Rectal smooth muscle tissue (tissue), 1 donor: ENCODE measurements at regions not wholly inside any gene's neighbourhood (a gene's known extent, or its start where the extent isn't known, plus 50 kb on each side); places are given as distances from the start of the nearest gene placed in this dataset.

ENCODE experiments used
- H3K27ac ChIP-seq: one replicate; pipeline ENCODE4 v1.7.0; 2013; ENCODE audit warnings: low read depth, low read length, inconsistent platforms
- H3K27me3 ChIP-seq: one replicate; pipeline ENCODE4 v1.7.0; 2013; ENCODE audit warnings: low read length; ENCODE audit not compliant: control insufficient read depth, insufficient read depth
- H3K36me3 ChIP-seq: one replicate; pipeline ENCODE4 v1.7.0; 2013; ENCODE audit warnings: low read length; ENCODE audit not compliant: control insufficient read depth, insufficient read depth
- H3K4me1 ChIP-seq: one replicate; pipeline ENCODE4 v1.7.0; 2013; ENCODE audit warnings: low read length; ENCODE audit not compliant: control insufficient read depth, insufficient read depth
- H3K4me3 ChIP-seq: one replicate; pipeline ENCODE4 v1.7.0; 2013; ENCODE audit warnings: low read length
- H3K9ac ChIP-seq: one replicate; pipeline ENCODE4 v1.7.0; 2013; ENCODE audit warnings: low read length

GRCh38 chr2:35803126-35803525 lies 552.5 kb upstream of the CRIM1 start:
- H3K36me3 ChIP-seq, result no peaks in the 10 kb centered on the region
- H3K9ac ChIP-seq, result no peak overlapping the region
- H3K27me3 ChIP-seq, result no peaks in the 10 kb centered on the region
- no peak overlapping the region for H3K4me3 ChIP-seq
- H3K27ac ChIP-seq, result no peak overlapping the region
- H3K4me1 ChIP-seq, result no peaks in the 10 kb centered on the region

GRCh38 chr2:35794796-35795450 lies 560.7 kb upstream of the CRIM1 start:
- no peaks in the 10 kb centered on the region for H3K27me3 ChIP-seq
- no peak overlapping the region for H3K4me3 ChIP-seq
- H3K27ac ChIP-seq, result no peak overlapping the region
- no peaks in the 10 kb centered on the region for H3K4me1 ChIP-seq
- no peaks in the 10 kb centered on the region for H3K36me3 ChIP-seq
- no peak overlapping the region for H3K9ac ChIP-seq

- Histone ChIP-seq H3K36me3 (no peaks in the 10 kb centered on the region), H3K27me3 (no peaks in the 10 kb centered on the region), H3K9ac (no peak overlapping the region), H3K27ac (no peak overlapping the region), H3K4me1 (no peaks in the 10 kb centered on the region), H3K4me3 (no peak overlapping the region)
These were observed 565.3 kb upstream of the CRIM1 start for GRCh38 chr2:35790292-35790691.

DNA sequence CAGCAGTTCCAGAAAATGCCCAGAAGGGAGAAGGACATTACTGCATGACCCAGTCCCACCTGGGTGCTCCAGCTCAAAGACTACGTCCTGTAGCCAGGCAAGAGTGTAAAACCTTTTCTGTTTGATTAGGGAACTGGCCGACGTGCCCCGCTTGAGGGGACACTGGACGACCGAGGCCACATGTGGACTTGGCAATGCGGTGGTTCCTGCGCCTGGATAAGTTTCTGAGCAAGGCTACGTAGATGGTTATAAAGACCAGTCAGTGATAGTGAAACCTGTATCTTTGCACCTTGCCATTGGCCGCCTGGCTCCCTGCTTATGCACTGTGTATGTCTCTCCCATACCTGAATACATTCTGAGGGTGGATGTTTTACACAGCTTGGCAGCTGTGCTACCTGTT lies 567.0 kb upstream of the CRIM1 start:
- Histone ChIP-seq H3K27me3 (no peaks in the 10 kb centered on the region), H3K4me1 (no peaks in the 10 kb centered on the region), H3K27ac (no peak overlapping the region), H3K4me3 (no peak overlapping the region), H3K36me3 (no peaks in the 10 kb centered on the region), H3K9ac (no peak overlapping the region)

DNA sequence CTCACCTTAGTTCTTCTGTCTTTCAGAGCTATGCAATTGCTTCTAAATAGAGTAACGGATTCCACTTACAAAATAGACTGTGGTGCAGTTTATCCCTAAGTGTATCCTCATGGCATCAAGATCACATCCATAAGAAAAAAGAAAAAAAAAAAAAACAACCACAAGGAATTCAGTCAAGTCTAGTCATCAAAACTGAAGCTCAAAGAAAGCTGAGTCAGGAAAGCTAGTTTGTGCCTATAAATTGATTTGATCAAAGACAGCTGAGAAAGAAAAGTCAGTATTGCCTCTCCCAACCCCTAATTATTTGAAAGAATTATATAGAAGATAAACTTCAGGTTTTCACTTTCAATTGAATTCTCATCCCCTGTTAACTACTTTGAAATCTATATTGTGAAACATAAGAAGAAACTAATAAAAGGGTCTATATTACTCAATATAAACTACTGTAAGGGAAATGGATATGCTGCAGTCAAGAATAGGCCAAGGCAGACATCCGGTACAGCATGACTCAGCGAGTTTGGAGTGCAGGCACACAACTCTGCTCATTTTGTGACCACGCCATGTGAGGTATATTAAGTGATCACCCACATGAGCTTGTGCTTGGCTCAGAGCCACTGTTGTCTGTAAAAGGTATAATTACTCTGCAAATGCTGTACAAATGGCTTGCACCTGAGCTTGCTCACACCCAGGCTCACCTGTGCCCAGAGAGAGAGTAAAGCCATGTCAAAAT lies 568.1 kb upstream of the CRIM1 start:
- H3K27me3 ChIP-seq, result no peaks in the 10 kb centered on the region
- no peaks in the 10 kb centered on the region for H3K36me3 ChIP-seq
- no peak overlapping the region for H3K27ac ChIP-seq
- no peak overlapping the region for H3K9ac ChIP-seq
- H3K4me1 ChIP-seq, result no peaks in the 10 kb centered on the region
- H3K4me3 ChIP-seq, result no peak overlapping the region

GRCh38 chr2:35785564-35785963 lies 570.0 kb upstream of the CRIM1 start:
- H3K36me3 ChIP-seq, result no peaks in the 10 kb centered on the region
- no peaks in the 10 kb centered on the region for H3K27me3 ChIP-seq
- H3K4me3 ChIP-seq, result no peak overlapping the region
- H3K27ac ChIP-seq, result no peak overlapping the region
- no peak overlapping the region for H3K9ac ChIP-seq
- no peaks in the 10 kb centered on the region for H3K4me1 ChIP-seq

GRCh38 chr2:35784777-35785176 lies 570.8 kb upstream of the CRIM1 start:
- Histone ChIP-seq H3K4me1 (no peaks in the 10 kb centered on the region), H3K36me3 (no peaks in the 10 kb centered on the region), H3K9ac (no peak overlapping the region), H3K4me3 (no peak overlapping the region), H3K27me3 (no peaks in the 10 kb centered on the region), H3K27ac (no peak overlapping the region)

GRCh38 chr2:35783723-35784122 lies 571.9 kb upstream of the CRIM1 start:
- H3K27ac ChIP-seq, result no peak overlapping the region
- H3K9ac ChIP-seq, result no peak overlapping the region
- H3K27me3 ChIP-seq, result no peaks in the 10 kb centered on the region
- H3K36me3 ChIP-seq, result no peaks in the 10 kb centered on the region
- no peaks in the 10 kb centered on the region for H3K4me1 ChIP-seq
- H3K4me3 ChIP-seq, result no peak overlapping the region

GRCh38 chr2:35741556-35741955 lies 614.0 kb upstream of the CRIM1 start:
- no peaks in the 10 kb centered on the region for H3K36me3 ChIP-seq
- H3K27me3 ChIP-seq, result no peaks in the 10 kb centered on the region
- H3K27ac ChIP-seq, result no peak overlapping the region
- no peak overlapping the region for H3K9ac ChIP-seq
- H3K4me1 ChIP-seq, result no peaks in the 10 kb centered on the region
- no peak overlapping the region for H3K4me3 ChIP-seq

- Histone ChIP-seq H3K27me3 (no peaks in the 10 kb centered on the region), H3K4me1 (no peaks in the 10 kb centered on the region), H3K27ac (no peak overlapping the region), H3K4me3 (no peak overlapping the region), H3K9ac (no peak overlapping the region), H3K36me3 (no peaks in the 10 kb centered on the region)
These were observed 623.9 kb upstream of the CRIM1 start for GRCh38 chr2:35731674-35732073.

GRCh38 chr2:35714883-35715282 lies 640.7 kb upstream of the CRIM1 start:
- Histone ChIP-seq H3K9ac (no peak overlapping the region), H3K4me3 (no peak overlapping the region), H3K27me3 (no peaks in the 10 kb centered on the region), H3K36me3 (no peaks in the 10 kb centered on the region), H3K27ac (no peak overlapping the region), H3K4me1 (no peaks in the 10 kb centered on the region)

DNA sequence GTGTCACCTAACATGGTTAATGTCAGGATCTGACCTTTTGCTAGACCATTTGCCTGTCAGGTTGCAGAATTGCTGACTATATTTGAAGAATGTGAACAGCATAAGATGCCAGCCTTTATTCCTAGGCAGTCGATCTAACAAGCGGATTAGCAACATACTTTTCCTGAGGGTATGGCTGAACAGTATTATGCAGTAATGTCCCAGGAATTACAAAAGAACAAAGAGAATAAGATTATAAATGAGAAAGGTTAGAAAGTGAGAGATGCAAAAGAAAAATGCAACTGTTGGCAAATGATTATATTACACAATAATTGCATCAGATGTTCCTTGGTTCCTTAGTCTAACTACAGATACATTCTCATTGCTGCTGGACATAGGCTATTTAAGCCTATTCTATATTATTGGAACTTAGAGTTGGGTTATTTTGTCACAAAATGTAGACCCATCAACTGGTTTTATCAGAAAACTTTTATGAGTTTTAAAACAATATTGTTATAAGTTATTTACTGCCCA lies 647.1 kb upstream of the CRIM1 start:
- Histone ChIP-seq H3K4me1 (no peaks in the 10 kb centered on the region), H3K36me3 (no peaks in the 10 kb centered on the region), H3K4me3 (no peak overlapping the region), H3K27ac (no peak overlapping the region), H3K9ac (no peak overlapping the region), H3K27me3 (no peaks in the 10 kb centered on the region)

DNA sequence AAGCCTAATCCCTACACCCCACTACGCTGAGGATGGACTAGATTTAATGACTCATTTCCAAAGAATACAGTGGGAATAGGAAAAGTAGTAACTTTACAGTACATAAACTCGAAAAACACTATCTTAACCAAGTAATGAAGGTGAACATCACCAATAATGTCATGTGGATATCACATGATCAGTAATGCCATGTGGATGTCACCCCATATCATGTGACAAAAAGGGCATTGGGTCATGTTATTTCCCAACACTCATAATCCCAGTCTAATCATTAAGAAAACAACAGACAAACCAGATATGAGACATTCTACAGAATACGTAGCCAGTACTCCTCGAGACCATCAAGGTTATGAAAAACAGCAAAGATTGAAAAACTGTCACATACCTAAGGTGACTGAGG lies 667.3 kb upstream of the CRIM1 start:
- Histone ChIP-seq H3K36me3 (no peaks in the 10 kb centered on the region), H3K9ac (no peak overlapping the region), H3K27me3 (no peaks in the 10 kb centered on the region), H3K4me3 (no peak overlapping the region), H3K27ac (no peak overlapping the region), H3K4me1 (no peaks in the 10 kb centered on the region)
